ENCODE measurements at regions not wholly inside any gene's neighbourhood (a gene's known extent, or its start where the extent isn't known, plus 50 kb on each side); places are given as distances from the start of the nearest gene placed in this dataset.

DNA sequence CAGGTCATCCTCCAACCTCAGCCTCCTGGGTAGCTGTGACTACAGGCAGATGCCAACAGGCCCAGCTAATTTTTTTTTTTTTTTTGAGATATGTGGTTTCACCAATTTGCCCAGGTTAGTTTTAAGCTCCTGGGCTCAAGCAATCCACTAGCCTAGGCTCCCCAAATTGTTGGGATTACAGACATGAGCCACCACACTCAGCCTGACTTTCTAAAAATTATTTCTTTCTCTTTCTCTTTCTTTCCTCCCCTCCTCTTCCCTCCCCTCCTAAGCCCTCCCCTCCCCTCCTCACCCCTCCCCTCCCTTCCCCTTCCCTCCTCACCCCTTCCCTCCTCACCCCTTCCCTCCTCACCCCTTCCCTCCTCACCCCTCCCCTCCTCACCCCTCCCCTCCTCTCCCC, 127.3 kb downstream of the BTBD3 start:
- TF ChIP-seq POLR2AphosphoS5 (IDR thresholded peaks at IDR 0.05): no peak
- TF ChIP-seq, protein P1, sequence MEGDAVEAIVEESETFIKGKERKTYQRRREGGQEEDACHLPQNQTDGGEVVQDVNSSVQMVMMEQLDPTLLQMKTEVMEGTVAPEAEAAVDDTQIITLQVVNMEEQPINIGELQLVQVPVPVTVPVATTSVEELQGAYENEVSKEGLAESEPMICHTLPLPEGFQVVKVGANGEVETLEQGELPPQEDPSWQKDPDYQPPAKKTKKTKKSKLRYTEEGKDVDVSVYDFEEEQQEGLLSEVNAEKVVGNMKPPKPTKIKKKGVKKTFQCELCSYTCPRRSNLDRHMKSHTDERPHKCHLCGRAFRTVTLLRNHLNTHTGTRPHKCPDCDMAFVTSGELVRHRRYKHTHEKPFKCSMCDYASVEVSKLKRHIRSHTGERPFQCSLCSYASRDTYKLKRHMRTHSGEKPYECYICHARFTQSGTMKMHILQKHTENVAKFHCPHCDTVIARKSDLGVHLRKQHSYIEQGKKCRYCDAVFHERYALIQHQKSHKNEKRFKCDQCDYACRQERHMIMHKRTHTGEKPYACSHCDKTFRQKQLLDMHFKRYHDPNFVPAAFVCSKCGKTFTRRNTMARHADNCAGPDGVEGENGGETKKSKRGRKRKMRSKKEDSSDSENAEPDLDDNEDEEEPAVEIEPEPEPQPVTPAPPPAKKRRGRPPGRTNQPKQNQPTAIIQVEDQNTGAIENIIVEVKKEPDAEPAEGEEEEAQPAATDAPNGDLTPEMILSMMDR (IDR thresholded peaks at IDR 0.05): no peak
